GM11168 (cell line): ENCODE measurements at regions not wholly inside any gene's neighbourhood (a gene's known extent, or its start where the extent isn't known, plus 50 kb on each side); places are given as distances from the start of the nearest gene placed in this dataset.

Experiments
- in situ Hi-C: fragments of 300-500 bp; cut with MboI; formaldehyde crosslinking; loops from one replicate; pipeline ENCODE4 v1.12.0; 2022; ENCODE audit warnings: low sequenced_read_pairs; ENCODE audit not compliant: unreplicated experiment

DNA sequence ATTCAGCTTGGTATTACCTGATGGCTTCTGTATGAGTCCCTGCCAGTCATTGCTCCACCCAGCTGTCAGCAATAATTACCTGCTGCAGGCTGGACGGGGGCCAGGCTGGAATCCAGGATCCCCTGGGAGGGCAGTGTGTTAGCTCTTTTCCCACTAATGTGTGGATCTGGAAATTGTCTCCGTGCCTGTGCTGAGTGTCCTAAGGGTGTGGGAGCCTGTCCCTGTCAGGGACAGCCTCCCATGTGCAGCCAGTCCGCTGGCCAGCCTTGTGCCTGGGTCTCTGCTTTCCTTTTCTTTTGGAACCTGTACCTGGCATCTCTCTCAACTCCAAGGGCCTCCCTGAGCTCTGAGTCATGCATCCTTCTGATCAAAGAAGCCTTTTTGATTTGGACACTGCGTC lies 107.2 kb upstream of the SPRED2 start:
- in situ Hi-C loops = loop anchor here (10.0 kb wide), 1 partner anchor 105 kb away; the partner anchor contains the start of gene SPRED2

DNA sequence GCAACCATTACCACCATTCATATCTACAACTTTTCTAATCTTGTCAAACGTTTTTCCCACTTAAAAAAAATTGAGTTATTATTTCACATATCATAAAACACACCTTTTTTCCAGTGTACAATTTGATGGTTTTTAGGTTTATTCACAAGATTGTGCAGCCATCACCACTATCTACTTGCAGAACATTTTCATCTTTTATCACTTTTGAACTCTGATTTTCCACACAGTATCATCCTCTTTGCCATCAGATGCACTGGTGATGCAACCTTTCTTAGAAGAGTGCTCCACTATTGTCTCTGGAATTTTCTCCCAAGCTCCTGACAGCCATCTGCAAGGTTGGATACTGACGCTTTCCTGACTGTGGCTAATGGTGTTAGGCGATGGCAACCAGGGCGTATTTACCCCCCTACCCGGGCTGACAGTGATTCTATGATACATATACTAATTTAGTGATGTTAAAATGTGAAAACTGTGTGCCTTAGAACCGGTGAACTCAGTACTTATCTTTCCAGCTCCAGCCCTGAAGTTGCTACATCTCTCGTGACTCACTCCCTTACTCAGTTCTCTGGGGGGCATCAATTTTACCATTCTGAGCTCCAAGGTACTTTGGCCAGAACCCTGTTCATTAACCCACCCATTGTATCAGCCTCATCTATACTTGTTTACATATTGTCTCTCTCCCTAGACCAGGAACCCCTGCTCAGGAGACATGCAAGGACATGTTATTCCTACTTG lies 105.4 kb upstream of the SPRED2 start:
- in situ Hi-C loops = no loop called here

DNA sequence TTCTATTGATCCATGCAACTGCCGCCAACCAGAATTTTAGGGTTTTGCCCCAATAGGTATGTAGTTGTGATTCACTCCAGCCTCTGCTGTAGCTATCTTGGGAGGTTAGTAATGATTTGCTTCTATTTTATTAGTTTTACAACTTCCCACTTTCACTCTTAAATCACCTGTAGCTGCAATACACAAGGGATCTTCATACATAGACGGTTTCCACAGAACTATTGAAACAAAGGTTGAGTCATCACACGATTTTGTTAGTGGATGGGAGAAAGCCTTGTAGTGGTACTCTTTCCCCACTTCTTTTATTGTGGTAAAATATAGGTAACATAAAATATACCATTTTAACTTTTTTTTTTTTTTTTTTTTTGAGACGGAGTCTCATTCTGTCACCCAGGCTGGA lies 104.2 kb upstream of the SPRED2 start:
- in situ Hi-C loops = no loop called here

DNA sequence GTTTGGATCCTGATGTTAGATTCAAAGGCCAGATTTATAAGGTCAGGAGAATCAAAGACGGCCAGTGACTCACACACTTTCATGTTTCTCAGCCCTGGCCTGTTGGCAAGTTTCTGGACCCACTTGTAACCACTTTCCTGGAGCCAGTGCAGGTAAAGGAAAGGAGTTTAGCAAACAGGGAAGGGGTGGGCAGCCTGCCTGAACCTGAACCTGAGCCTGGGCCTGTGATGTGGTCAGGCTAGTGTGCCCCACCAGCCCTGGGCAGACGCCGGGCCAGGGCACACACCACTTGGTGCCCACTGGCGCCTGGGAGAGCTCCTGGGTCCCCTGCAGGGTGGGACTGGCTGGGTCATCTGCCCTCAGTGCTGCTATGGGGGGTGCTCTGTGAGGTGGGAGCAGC lies 100.5 kb upstream of the SPRED2 start:
- in situ Hi-C loops = no loop called here

DNA sequence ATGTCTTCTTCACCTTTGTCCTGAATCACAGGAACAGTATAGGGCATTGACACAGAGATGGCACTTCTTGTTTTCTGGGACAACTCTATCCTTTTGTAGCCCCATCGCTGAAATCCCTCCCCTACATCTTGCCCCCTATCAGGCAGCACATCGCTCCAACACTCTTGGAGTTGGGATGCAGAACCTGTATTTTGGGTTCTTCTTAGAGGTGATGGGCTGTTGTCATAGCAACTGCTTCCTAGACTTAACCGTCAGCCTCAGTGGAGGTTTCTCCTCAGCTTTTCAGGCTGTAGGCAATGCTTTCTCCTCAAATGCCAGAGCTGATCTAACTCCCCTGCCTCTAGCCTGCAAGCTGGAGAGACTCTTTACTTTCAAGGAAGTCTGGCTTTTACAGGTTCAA lies 99.9 kb upstream of the SPRED2 start:
- in situ Hi-C loops = no loop called here

DNA sequence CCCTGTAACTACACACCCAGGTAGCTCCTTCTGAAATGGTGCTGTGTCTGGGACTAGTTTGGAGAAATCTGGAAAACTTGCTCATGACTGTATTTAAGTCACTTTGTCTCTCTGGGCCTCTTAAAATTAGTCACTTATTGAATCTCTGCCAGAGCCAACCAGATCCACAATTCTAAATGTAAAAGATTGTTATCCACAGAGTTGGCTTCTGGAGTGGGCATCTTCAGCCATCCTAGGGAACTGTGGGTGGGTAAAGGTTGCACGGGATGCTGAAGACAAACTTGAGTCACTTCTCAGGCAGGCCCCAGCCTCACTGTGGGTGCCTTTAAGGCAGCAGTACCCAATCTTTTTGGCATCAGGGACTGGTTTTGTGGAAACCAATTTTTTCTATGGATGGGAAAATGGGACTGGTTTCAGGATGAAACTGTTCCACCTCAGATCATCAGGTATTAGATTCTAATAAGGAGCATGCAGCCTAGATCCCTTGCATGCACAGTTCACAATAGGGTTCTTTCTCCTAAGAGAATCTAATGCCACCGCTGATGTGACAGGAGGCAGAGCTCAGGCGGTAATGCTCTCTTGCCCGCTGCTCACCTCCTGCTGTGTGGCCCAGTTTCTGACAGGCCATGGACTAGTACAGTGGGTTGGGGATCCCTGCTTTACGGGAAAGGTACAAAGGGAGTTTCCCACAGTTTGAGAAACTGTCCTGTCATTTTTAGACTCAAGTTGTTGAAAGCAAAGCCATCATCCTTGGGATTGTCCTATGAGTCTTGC lies 98.3 kb upstream of the SPRED2 start:
- in situ Hi-C loops = no loop called here

DNA sequence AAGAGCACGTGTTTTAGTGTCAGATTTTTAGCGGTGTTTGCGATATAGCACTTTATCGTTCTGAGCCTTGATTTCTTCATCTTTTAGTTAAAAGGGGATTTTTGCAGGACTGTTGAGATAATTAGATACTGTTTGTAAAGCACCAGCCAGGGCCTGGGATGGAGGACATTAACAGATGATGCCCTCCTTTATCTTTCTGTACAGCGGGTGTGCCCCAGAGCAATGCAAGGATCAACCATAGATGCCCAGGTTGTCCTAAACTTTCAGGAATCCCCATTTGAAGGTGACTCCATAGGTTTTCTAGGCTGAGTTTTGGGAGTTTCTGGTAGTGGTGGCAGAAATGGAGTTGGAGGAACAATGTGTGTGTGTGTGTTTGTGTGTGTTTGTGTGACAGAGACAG lies 97.0 kb upstream of the SPRED2 start:
- in situ Hi-C loops = no loop called here

DNA sequence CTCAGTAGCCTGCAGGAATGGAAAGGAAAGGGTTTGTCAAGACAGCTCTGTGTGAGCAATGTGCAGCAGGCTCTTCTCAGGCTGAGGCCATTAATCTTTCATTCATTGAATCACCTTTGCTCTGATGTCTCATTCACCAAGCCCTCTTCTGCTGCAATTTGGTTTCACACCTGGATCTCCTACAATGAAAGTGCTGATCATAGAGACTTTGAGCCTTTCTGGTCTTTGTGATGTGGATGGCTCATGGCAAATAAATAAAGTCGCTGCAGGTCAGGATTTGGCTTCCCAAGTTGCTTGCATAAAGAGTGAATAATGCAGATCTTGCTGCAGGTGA lies 95.8 kb upstream of the SPRED2 start:
- in situ Hi-C loops = no loop called here

DNA sequence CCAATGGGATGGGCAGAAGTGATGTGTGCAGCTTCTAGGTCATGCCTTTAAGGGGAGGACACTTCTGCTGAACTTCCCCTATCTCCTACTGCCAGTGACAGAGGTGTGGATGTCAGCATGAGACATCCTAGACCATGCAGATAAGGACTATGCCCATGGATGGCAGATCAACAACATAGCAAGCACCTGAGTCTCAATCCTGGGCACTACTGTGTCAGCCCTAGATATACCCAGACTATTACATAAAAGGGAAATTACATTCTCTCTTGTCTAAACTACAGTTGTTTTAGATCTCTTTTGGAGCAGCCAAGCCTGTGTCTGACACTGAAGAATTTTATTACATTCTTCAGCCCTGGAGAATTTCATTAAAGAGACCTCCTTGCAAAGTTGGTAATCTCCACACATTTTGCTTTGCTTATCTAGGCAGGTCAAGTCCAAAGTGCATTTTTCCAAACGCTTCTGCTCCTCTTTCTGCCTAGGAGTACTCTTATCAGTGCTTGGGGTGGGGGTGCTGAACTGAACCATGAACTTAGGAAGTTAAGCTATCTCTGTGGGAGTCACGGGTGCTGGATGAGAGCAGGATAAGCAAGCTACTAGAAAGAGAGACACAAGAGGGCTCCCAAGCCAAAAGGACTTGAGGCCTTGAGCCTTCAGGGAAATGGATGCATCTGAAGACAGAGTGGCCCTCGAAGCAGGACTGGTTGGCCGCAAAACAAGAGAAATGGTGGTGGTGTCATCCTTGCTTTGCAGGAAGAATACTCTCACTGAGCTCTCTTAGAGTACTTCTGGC lies 95.2 kb upstream of the SPRED2 start:
- in situ Hi-C loops = no loop called here

DNA sequence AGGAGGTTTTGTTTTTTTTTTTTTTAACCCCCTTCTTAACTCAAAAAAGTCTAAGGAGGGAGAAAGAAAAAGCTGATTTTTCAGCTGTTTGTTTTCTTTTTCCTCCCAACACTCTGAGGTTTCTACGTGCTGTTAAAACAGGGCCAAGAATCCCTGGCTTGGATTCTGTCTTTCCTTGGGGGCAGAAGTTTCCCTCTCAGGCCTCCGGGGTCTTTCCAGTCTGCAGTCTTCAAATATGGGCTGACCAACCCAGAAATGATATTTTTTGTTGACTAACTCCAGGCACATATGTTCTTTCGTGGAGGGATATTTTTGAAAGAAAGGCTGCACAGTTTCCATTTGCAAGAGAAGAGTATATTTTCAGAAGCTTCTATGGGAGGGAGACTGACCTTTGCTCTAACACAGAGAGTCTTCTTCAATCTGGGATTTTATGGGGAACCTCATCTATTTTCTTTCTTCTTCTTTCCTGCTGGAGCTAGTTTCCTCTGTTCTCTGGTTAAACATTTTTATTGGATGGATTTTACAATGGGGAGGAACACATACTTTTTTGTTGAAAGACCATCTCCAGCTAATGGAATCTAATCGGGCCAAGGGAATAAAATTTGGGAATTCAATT lies 93.3 kb upstream of the SPRED2 start:
- in situ Hi-C loops = no loop called here

DNA sequence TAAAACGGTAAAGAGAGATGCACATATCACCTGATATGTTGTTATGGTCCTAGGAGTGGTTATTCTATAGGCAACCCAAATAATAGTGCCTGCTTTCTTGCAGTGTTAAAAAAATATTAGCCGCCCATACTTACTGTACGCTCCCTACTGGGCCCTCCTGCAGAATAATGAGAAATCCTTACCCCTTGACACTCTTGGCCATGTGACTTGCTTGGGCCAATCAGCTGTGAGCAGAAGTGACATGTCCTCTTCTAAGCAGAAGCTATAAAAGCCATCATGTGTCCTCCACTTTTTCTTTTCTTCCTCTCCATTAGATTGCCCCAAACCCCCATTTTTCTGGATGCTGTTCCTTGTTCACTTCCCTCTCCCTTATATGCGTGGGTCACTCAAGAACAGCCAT lies 90.5 kb upstream of the SPRED2 start:
- in situ Hi-C loops = no loop called here

DNA sequence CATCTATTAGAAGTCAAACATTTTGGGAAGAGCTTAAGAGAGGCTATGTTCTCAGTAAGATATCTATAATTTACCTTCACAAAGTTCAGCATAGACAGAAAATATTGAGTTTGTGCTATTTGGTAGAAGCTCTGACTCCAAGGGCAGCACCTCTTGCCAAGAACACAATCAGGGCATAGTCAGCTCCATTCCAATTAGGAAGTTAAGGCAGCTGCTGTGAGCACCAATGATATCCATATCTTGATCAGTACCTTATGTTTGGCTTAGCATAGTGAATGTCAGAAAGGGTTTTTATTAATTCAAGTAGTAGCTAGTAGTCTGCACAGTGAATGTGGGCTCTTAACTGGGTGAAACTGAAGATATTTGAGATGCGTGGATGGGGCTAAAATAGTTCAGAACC lies 86.4 kb upstream of the SPRED2 start:
- in situ Hi-C loops = no loop called here

DNA sequence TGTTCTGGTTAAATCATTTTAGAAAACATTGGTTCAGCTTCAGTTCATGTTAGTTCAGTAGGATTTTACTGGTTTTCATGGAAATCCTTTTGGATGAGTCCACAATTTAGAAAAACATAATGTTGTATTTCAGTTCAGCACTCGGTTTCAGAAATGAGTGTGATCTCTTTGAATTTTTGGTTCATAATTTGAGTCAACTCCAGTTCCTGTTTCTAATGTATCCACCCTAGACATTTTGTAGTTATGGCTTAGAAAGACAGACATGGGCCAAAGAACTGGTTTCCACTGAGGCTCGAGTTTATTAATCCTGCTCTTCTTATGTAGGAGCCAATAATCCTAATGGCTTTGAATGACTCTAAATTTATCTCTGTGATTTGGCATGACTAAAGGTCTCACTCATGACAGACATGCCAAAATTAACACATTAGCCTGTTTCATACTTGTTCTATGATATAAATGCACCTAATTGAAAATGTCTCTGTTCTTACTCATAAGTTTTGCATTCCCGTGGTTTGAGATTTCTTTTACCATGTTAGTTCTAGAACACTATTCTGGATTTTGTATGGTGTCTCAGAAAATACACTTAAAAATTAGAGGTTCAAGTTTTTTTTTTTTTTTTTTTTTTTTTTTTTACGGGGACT lies 82.3 kb upstream of the SPRED2 start:
- in situ Hi-C loops = no loop called here

DNA sequence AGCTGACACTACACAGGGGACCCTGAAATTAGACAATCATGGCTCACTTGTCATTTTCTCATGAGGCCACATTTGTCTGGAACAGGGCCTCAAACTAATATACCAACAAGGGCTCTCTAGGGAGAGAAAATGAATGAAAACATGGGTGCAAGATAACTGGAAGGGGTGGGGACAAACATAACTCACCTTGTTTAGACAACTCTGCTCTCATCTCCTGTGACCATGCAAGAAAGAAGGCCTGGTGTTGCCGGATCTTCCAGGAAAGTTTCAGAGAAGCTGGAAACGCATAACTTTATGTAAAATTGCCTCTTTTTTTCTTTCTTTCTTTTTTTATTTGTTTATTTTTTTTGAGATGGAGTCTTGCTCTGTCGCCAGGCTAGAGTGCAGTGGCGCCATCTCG lies 80.4 kb upstream of the SPRED2 start:
- in situ Hi-C loops = no loop called here

DNA sequence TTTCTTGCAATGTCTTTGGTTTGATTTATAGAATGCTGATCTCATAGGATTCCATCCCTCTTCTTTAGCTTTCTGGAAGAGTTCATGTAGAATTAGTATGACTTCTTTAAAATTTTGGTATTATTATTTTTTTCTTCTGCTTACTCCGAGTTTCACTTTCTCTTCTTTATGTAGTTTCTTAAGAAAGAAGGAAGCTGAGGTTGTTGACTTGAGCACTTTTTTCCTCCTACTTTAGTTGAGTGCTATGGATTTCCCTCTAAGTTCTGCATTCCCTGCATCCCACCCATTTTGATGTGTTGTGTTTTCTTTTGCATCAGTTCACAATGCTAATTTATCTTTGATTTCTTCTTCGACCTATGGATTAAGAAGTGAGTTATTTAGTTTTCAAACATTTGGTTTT lies 78.9 kb upstream of the SPRED2 start:
- in situ Hi-C loops = no loop called here

DNA sequence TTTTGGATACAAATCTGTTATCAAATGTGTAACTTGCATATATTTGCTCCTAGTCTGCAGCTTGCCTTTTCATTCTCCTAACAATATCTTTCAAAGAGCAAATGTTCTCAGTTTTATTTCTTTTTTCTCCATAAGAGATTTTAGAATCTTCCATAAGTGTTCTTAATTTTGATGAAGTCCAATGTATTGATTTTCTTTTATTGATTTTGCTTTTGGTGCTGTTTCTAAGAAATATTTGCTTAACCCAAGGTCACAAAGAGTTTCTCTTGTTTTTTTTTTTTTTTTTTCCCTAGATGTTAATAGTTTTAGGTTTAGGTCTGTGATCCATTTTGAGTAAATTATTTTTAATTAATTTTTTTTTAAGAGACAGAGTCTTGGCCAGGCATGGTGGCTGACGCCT lies 75.8 kb upstream of the SPRED2 start:
- in situ Hi-C loops = no loop called here

DNA sequence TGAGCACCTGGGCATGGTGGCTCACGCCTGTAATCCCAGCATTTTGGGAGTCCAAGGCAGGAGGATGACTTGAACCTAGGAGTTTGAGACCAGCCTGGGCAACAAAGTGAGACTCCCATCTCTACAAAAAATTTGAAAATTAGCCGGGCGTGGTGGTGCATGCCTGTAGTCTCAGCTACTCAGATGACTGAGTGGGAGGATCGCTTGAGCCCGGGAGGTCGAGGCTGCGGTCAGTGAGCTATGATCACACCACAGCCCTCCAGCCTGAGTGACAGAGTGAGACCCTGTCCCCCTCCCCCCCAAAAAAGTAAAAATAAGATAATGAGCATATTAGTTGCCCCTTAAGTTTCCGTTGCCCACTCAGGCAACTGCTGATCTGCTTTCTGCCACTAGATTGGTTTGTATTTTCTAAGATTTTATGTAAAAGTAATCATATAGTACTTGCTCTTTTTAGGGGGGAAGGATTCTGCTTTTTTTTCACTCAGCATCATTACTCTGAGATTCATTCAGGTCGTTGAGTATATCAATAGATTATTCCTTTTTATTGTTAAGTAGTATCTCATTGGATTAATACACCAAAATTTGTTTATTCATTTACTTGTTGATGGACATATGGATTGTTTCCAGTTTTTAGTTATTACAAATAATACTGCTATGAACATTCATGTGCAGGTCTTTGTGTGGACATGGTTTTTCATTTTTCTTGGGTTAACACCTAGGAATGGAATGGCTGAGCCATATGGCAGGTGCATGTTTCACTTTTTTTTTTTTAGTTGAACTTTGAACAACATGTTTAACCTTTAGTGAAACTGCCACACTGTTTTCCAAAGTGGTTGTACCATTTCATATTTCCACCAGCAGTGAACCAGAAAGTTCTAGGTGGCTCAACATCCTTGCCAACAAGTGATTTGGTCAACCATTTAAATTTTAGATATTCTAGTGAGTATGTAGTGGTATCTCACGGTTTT lies 75.0 kb upstream of the SPRED2 start:
- in situ Hi-C loops = no loop called here

DNA sequence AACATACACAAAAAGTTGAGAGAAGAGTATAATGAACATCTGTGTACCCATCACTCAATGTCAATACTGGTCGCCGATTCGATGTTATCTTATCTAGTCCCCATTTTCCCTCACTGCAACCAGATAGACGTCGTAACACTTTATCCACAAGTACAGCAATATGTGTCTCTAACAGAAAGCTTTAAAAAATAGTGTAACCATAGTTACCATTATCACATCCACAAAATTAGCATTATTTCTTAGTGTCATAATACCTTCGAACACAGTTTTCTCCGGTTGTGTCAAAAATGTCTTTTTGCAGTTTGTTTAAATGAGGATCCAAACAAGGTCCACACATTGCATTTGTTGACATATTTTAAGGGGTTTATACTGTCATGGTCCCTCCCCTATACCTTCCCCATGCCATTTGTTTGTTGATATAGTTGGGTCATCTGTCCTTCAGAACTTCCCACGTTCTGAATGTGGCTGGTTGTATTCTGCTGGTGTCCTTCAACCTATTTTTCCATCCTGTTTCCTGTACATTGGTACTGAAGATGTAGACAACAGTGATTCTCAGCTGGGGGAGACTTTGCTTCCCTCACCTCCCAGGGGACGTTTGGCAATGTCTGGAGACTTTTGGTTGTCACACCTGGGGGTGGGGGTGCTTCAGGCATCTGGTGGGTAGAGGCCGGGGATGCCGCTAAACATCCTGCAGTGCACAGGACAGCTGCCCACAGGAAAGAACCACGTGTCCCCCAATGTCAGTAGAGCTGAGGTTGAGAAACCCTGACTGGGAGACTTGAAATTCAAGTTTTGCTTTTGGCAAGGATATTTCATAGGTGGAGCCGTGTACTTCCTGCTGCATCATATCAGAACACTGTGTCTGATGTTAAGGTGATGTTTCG lies 72.7 kb upstream of the SPRED2 start:
- in situ Hi-C loops = no loop called here
